ENCODE measurements at regions not wholly inside any gene's neighbourhood (a gene's known extent, or its start where the extent isn't known, plus 50 kb on each side); places are given as distances from the start of the nearest gene placed in this dataset.

DNA sequence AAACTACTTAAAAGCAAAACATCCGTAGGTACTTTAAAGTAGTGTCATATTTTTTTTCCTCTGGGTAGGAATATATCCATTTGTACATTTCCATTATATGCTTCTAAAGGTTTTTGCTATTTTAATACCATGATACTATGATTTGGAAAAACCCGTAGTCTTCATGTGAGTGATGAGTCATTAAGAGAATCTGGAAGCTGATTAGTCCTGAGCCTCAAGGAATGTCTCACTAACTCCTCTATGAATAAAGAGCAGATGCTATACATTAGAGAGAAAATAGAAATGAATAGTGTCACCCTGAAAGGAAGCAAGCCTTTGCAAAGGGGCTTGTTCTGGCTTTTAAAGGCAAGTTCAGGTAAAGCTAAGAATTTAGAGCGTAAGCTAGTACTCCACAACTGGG, 432.1 kb downstream of the CCDC91 start:
- no TSS peak for BruUV-seq (replicated peaks)
- no peak overlapping the region for H3K4me3 ChIP-seq (ENCODE audit: low read depth, low read length)
- TF ChIP-seq, protein P1, sequence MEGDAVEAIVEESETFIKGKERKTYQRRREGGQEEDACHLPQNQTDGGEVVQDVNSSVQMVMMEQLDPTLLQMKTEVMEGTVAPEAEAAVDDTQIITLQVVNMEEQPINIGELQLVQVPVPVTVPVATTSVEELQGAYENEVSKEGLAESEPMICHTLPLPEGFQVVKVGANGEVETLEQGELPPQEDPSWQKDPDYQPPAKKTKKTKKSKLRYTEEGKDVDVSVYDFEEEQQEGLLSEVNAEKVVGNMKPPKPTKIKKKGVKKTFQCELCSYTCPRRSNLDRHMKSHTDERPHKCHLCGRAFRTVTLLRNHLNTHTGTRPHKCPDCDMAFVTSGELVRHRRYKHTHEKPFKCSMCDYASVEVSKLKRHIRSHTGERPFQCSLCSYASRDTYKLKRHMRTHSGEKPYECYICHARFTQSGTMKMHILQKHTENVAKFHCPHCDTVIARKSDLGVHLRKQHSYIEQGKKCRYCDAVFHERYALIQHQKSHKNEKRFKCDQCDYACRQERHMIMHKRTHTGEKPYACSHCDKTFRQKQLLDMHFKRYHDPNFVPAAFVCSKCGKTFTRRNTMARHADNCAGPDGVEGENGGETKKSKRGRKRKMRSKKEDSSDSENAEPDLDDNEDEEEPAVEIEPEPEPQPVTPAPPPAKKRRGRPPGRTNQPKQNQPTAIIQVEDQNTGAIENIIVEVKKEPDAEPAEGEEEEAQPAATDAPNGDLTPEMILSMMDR (IDR thresholded peaks at IDR 0.05; ENCODE audit: insufficient read depth in 1 of 2, low read depth in 1 of 2, low read length in 1 of 2, severe bottlenecking in 1 of 2, unreplicated experiment in 1 of 2) = no peak
- Mint-ChIP-seq H3K36me3 (ENCODE audit: insufficient read depth, unreplicated experiment) (no peaks in the 10 kb centered on the region), H3K4me3 (ENCODE audit: unreplicated experiment) (no peak overlapping the region), H3K27ac (ENCODE audit: unreplicated experiment) (no peak overlapping the region), H3K9me3 (ENCODE audit: unreplicated experiment) (no peaks in the 10 kb centered on the region), H3K4me1 (ENCODE audit: low read depth, unreplicated experiment) (no peaks in the 10 kb centered on the region), H3K27me3 (ENCODE audit: insufficient read depth, unreplicated experiment) (peaks cover 9% of the 10 kb centered on the region)
- no peaks in the 10 kb centered on the region for H3K36me3 ChIP-seq (ENCODE audit: control insufficient read depth, insufficient read depth, low read length)
- CTCF ChIA-PET = no interaction called here
- DNase-seq = no peak
- H3K4me1 ChIP-seq = no peaks in the 10 kb centered on the region
- intact Hi-C loops (cut with micrococcal nuclease; ENCODE audit: unreplicated experiment) = no loop called here
- no peaks in the 10 kb centered on the region for H3K27me3 ChIP-seq (replicated peaks; ENCODE audit: control insufficient read depth, insufficient read depth, low read length)
- POLR2A ChIA-PET = no interaction called here
- no peaks in the 10 kb centered on the region for H3K9me3 ChIP-seq

DNA sequence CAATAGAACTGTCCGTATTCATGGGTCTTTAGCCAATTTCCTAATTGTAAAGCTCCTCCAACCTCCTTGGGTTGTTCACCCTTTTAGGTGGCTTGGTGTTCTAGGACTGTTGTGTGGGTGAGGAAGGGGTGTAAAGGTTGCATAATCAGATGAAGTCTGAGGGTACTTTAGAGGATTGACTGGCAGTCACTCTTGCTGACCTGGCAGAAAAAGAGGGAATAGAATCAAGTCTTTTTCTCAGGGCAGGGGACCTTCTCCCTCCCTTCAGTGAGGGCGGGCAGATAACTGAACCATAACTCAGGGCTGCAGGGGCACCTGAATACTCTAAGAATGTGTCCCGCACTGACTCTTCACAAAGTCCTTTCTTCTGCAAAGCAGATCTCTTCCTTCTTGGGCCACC, 436.2 kb downstream of the CCDC91 start:
- no peak for DNase-seq
- H3K36me3 Mint-ChIP-seq (ENCODE audit: insufficient read depth, unreplicated experiment) = no peaks in the 10 kb centered on the region
- ChIA-PET POLR2A (no interaction called here), CTCF (no interaction called here)
- Histone ChIP-seq H3K27me3 (replicated peaks; ENCODE audit: control insufficient read depth, insufficient read depth, low read length) (no peaks in the 10 kb centered on the region), H3K4me3 (ENCODE audit: low read depth, low read length) (no peak overlapping the region), H3K4me1 (no peaks in the 10 kb centered on the region), H3K9me3 (no peaks in the 10 kb centered on the region), H3K36me3 (ENCODE audit: control insufficient read depth, insufficient read depth, low read length) (no peaks in the 10 kb centered on the region)
- intact Hi-C loops (cut with micrococcal nuclease; ENCODE audit: unreplicated experiment) = no loop called here
- no peaks in the 10 kb centered on the region for H3K9me3 Mint-ChIP-seq (ENCODE audit: unreplicated experiment)
- H3K4me3 Mint-ChIP-seq (ENCODE audit: unreplicated experiment) = no peak overlapping the region
- no TSS peak for BruUV-seq (replicated peaks)
- H3K4me1 Mint-ChIP-seq (ENCODE audit: low read depth, unreplicated experiment) = no peaks in the 10 kb centered on the region
- TF ChIP-seq, protein P1 (IDR thresholded peaks at IDR 0.05; ENCODE audit: insufficient read depth in 1 of 2, low read depth in 1 of 2, low read length in 1 of 2, severe bottlenecking in 1 of 2, unreplicated experiment in 1 of 2) = no peak
- H3K27ac Mint-ChIP-seq (ENCODE audit: unreplicated experiment) = no peak overlapping the region
- H3K27me3 Mint-ChIP-seq (ENCODE audit: insufficient read depth, unreplicated experiment) = peaks cover 14% of the 10 kb centered on the region

DNA sequence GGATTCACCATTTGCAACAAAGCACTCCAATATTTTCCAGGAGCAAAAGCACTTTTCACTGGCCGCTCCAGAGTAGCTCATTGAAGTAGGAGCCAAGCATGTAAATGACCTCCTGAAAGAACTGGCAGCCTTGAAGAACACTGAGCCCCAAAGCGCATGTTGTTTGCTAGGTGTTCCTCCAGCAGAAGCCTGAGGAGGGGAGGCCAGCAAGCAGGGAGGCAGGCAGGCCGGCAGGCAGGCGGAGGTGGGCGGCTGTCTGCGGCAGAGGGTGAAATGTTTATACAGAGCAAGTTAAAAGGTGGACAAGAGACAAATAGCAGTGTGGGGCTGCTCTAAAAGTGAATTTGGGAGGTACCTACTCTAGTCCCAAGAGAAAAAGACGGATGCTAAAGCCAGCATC, 439.4 kb downstream of the CCDC91 start:
- H3K4me1 ChIP-seq = no peaks in the 10 kb centered on the region
- POLR2A ChIA-PET = no interaction called here
- H3K27me3 ChIP-seq (replicated peaks; ENCODE audit: control insufficient read depth, insufficient read depth, low read length) = no peaks in the 10 kb centered on the region
- CTCF ChIA-PET = no interaction called here
- no peaks in the 10 kb centered on the region for H3K36me3 Mint-ChIP-seq (ENCODE audit: insufficient read depth, unreplicated experiment)
- peaks cover 22% of the 10 kb centered on the region for H3K27me3 Mint-ChIP-seq (ENCODE audit: insufficient read depth, unreplicated experiment)
- no peaks in the 10 kb centered on the region for H3K4me1 Mint-ChIP-seq (ENCODE audit: low read depth, unreplicated experiment)
- no peak overlapping the region for H3K27ac Mint-ChIP-seq (ENCODE audit: unreplicated experiment)
- intact Hi-C loops (cut with micrococcal nuclease; ENCODE audit: unreplicated experiment) = no loop called here
- no TSS peak for BruUV-seq (replicated peaks)
- H3K9me3 Mint-ChIP-seq (ENCODE audit: unreplicated experiment) = no peaks in the 10 kb centered on the region
- H3K36me3 ChIP-seq (ENCODE audit: control insufficient read depth, insufficient read depth, low read length) = no peaks in the 10 kb centered on the region
- no peak overlapping the region for H3K4me3 ChIP-seq (ENCODE audit: low read depth, low read length)
- no peak overlapping the region for H3K4me3 Mint-ChIP-seq (ENCODE audit: unreplicated experiment)
- DNase-seq = no peak
- TF ChIP-seq, protein P1 (IDR thresholded peaks at IDR 0.05; ENCODE audit: insufficient read depth in 1 of 2, low read depth in 1 of 2, low read length in 1 of 2, severe bottlenecking in 1 of 2, unreplicated experiment in 1 of 2) = no peak
- H3K9me3 ChIP-seq = no peaks in the 10 kb centered on the region
